ENCODE measurements at regions not wholly inside any gene's neighbourhood (a gene's known extent, or its start where the extent isn't known, plus 50 kb on each side); places are given as distances from the start of the nearest gene placed in this dataset.

GRCh38 chr2:37848451-37848850 is 76.6 kb upstream of the RMDN2 start:
- TF ChIP-seq CTCF (IDR thresholded peaks at IDR 0.05; ENCODE audit: low read depth, low read length), result no peak
- DNase-seq (ENCODE audit: low read depth in 2 of 2), result no peak
- no peak overlapping the region for H3K4me3 ChIP-seq (replicated peaks in 1 of 2; ENCODE audit: low read depth in 2 of 2, low read length in 2 of 2)

GRCh38 chr2:37849911-37850310 is 75.2 kb upstream of the RMDN2 start:
- H3K4me3 ChIP-seq (replicated peaks in 1 of 2; ENCODE audit: low read depth in 2 of 2, low read length in 2 of 2), result no peak overlapping the region
- TF ChIP-seq CTCF (IDR thresholded peaks at IDR 0.05; ENCODE audit: low read depth, low read length), result no peak
- no peak for DNase-seq (ENCODE audit: low read depth in 2 of 2)

GRCh38 chr2:37851428-37851827 is 73.7 kb upstream of the RMDN2 start:
- no peak overlapping the region for H3K4me3 ChIP-seq (replicated peaks in 1 of 2; ENCODE audit: low read depth in 2 of 2, low read length in 2 of 2)
- TF ChIP-seq CTCF (IDR thresholded peaks at IDR 0.05; ENCODE audit: low read depth, low read length), result no peak
- DNase-seq (ENCODE audit: low read depth in 2 of 2), result no peak

- no peak for DNase-seq (ENCODE audit: low read depth in 2 of 2)
- H3K4me3 ChIP-seq (replicated peaks in 1 of 2; ENCODE audit: low read depth in 2 of 2, low read length in 2 of 2), result no peak overlapping the region
- TF ChIP-seq CTCF (IDR thresholded peaks at IDR 0.05; ENCODE audit: low read depth, low read length), result no peak
Measured at GRCh38 chr2:37851828-37852584, 73.1 kb upstream of the RMDN2 start.

- TF ChIP-seq CTCF (IDR thresholded peaks at IDR 0.05; ENCODE audit: low read depth, low read length), result no peak
- H3K4me3 ChIP-seq (replicated peaks in 1 of 2; ENCODE audit: low read depth in 2 of 2, low read length in 2 of 2), result no peak overlapping the region
- DNase-seq (ENCODE audit: low read depth in 2 of 2), result no peak
Measured at GRCh38 chr2:37852585-37853014, 72.5 kb upstream of the RMDN2 start.

GRCh38 chr2:37854676-37855282 is 70.3 kb upstream of the RMDN2 start:
- H3K4me3 ChIP-seq (replicated peaks in 1 of 2; ENCODE audit: low read depth in 2 of 2, low read length in 2 of 2), result no peak overlapping the region
- no peak for TF ChIP-seq CTCF (IDR thresholded peaks at IDR 0.05; ENCODE audit: low read depth, low read length)
- no peak for DNase-seq (ENCODE audit: low read depth in 2 of 2)

Data from cardiac fibroblast (primary cell).